ENCODE measurements at regions not wholly inside any gene's neighbourhood (a gene's known extent, or its start where the extent isn't known, plus 50 kb on each side); places are given as distances from the start of the nearest gene placed in this dataset.

GRCh38 chr21:34021726-34022125 is 51.7 kb upstream of the MRPS6 start:
- TF ChIP-seq, protein P1, sequence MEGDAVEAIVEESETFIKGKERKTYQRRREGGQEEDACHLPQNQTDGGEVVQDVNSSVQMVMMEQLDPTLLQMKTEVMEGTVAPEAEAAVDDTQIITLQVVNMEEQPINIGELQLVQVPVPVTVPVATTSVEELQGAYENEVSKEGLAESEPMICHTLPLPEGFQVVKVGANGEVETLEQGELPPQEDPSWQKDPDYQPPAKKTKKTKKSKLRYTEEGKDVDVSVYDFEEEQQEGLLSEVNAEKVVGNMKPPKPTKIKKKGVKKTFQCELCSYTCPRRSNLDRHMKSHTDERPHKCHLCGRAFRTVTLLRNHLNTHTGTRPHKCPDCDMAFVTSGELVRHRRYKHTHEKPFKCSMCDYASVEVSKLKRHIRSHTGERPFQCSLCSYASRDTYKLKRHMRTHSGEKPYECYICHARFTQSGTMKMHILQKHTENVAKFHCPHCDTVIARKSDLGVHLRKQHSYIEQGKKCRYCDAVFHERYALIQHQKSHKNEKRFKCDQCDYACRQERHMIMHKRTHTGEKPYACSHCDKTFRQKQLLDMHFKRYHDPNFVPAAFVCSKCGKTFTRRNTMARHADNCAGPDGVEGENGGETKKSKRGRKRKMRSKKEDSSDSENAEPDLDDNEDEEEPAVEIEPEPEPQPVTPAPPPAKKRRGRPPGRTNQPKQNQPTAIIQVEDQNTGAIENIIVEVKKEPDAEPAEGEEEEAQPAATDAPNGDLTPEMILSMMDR (IDR thresholded peaks at IDR 0.05; ENCODE audit: low read depth, low read length), result no peak
- TF ChIP-seq EZH2phosphoT487 (IDR thresholded peaks at IDR 0.05; ENCODE audit: low read depth), result no peak

Measured in OCI-LY3 (cell line).